A549 (cell line): ENCODE measurements at regions not wholly inside any gene's neighbourhood (a gene's known extent, or its start where the extent isn't known, plus 50 kb on each side); places are given as distances from the start of the nearest gene placed in this dataset.

Experiments
- CEBPB ChIP-seq, 2 experiments: fragments of >200 bp in 1 of 2; sonication (Bioruptor Twin) in 1 of 2; formaldehyde crosslinking in 1 of 2; IDR thresholded peaks; 2 replicates each; pipeline ENCODE4 v1.6.1; 2012 to 2016
- CHD2 ChIP-seq: fragments of 150-350 bp; IDR thresholded peaks from 2 replicates; pipeline ENCODE4 v1.6.1; 2014; ENCODE audit warnings: low read length; ENCODE audit not compliant: partially characterized antibody
- EP300 ChIP-seq, 2 experiments: fragments of >200 bp; sonication (Bioruptor Twin); formaldehyde crosslinking; IDR thresholded peaks; 2 replicates in 1 of 2; 3 replicates in 1 of 2; pipeline ENCODE4 v1.6.1; 2016 to 2017
- MYC ChIP-seq: IDR thresholded peaks from 2 replicates; pipeline ENCODE4 v1.6.1; 2012; ENCODE audit warnings: mild to moderate bottlenecking, inconsistent platforms, low read length, improper control_type of control experiment, borderline replicate concordance
- POLR2A ChIP-seq: IDR thresholded peaks from 2 replicates; pipeline ENCODE4 v1.6.1; 2012; ENCODE audit warnings: mild to moderate bottlenecking, low read length
- RFX5 ChIP-seq: fragments of 450-650 bp; IDR thresholded peaks from 2 replicates; pipeline ENCODE4 v1.7.1; 2014; ENCODE audit warnings: antibody characterized with exemption, mild to moderate bottlenecking, moderate library complexity
- TF ChIP-seq, protein P1 (sequence below): fragments of >200 bp; sonication (Bioruptor Twin); formaldehyde crosslinking; IDR thresholded peaks from 3 replicates; pipeline ENCODE4 v1.5.1; 2016
- TF ChIP-seq, protein P2 (sequence below): fragments of 450-650 bp; IDR thresholded peaks from 2 replicates; pipeline ENCODE4 v1.6.1; 2014; ENCODE audit warnings: antibody characterized with exemption
- TF ChIP-seq, protein P3 (sequence below): IDR thresholded peaks from 2 replicates; pipeline ENCODE4 v1.6.1; 2012
- TF ChIP-seq, protein P4 (sequence below): fragments of 250-450 bp; sonication (Bioruptor Pico); IDR thresholded peaks from 2 replicates; pipeline ENCODE4 v1.5.0; 2020; ENCODE audit warnings: low read depth, mild to moderate bottlenecking, moderate library complexity
- TF ChIP-seq, protein P5 (sequence below): fragments of 200-600 bp; sonication (generic); IDR thresholded peaks from 2 replicates; pipeline ENCODE4 v1.6.1; 2016; ENCODE audit warnings: antibody characterized with exemption, mild to moderate bottlenecking, moderate library complexity

DNA sequence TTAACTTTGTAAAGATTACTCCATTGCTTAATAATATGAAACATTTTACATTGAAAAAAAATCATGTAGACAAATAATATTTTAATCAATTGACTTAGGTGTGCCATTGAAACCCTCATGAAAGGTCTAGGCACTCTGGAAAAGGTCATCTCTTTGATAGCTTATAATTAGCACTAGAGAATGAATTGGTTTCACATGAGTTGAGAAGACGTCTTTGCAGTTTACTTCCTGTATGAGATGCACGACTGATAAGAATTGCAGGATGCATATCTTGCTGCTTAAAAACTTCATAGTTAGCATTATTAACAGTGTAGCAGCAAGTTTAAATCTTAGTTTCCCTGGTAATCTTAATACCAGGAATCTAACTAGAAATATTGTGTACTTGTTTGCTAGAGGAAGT lies 614.2 kb upstream of the COBL start:
- TF ChIP-seq, protein P1, sequence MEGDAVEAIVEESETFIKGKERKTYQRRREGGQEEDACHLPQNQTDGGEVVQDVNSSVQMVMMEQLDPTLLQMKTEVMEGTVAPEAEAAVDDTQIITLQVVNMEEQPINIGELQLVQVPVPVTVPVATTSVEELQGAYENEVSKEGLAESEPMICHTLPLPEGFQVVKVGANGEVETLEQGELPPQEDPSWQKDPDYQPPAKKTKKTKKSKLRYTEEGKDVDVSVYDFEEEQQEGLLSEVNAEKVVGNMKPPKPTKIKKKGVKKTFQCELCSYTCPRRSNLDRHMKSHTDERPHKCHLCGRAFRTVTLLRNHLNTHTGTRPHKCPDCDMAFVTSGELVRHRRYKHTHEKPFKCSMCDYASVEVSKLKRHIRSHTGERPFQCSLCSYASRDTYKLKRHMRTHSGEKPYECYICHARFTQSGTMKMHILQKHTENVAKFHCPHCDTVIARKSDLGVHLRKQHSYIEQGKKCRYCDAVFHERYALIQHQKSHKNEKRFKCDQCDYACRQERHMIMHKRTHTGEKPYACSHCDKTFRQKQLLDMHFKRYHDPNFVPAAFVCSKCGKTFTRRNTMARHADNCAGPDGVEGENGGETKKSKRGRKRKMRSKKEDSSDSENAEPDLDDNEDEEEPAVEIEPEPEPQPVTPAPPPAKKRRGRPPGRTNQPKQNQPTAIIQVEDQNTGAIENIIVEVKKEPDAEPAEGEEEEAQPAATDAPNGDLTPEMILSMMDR: no peak
- TF ChIP-seq RFX5: no peak
- no peak for TF ChIP-seq EP300 (IDR thresholded peaks at IDR 0.05)
- TF ChIP-seq, protein P2, sequence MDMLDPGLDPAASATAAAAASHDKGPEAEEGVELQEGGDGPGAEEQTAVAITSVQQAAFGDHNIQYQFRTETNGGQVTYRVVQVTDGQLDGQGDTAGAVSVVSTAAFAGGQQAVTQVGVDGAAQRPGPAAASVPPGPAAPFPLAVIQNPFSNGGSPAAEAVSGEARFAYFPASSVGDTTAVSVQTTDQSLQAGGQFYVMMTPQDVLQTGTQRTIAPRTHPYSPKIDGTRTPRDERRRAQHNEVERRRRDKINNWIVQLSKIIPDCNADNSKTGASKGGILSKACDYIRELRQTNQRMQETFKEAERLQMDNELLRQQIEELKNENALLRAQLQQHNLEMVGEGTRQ: no peak
- TF ChIP-seq MYC: no peak
- TF ChIP-seq, protein P3, sequence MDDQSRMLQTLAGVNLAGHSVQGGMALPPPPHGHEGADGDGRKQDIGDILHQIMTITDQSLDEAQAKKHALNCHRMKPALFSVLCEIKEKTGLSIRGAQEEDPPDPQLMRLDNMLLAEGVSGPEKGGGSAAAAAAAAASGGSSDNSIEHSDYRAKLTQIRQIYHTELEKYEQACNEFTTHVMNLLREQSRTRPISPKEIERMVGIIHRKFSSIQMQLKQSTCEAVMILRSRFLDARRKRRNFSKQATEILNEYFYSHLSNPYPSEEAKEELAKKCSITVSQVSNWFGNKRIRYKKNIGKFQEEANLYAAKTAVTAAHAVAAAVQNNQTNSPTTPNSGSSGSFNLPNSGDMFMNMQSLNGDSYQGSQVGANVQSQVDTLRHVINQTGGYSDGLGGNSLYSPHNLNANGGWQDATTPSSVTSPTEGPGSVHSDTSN: no peak
- TF ChIP-seq POLR2A: no peak
- TF ChIP-seq CHD2: no peak
- TF ChIP-seq, protein P4, sequence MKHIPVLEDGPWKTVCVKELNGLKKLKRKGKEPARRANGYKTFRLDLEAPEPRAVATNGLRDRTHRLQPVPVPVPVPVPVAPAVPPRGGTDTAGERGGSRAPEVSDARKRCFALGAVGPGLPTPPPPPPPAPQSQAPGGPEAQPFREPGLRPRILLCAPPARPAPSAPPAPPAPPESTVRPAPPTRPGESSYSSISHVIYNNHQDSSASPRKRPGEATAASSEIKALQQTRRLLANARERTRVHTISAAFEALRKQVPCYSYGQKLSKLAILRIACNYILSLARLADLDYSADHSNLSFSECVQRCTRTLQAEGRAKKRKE (CRISPR knock-in tag): no peak
- TF ChIP-seq CEBPB (IDR thresholded peaks at IDR 0.05): no peak
- TF ChIP-seq, protein P5, sequence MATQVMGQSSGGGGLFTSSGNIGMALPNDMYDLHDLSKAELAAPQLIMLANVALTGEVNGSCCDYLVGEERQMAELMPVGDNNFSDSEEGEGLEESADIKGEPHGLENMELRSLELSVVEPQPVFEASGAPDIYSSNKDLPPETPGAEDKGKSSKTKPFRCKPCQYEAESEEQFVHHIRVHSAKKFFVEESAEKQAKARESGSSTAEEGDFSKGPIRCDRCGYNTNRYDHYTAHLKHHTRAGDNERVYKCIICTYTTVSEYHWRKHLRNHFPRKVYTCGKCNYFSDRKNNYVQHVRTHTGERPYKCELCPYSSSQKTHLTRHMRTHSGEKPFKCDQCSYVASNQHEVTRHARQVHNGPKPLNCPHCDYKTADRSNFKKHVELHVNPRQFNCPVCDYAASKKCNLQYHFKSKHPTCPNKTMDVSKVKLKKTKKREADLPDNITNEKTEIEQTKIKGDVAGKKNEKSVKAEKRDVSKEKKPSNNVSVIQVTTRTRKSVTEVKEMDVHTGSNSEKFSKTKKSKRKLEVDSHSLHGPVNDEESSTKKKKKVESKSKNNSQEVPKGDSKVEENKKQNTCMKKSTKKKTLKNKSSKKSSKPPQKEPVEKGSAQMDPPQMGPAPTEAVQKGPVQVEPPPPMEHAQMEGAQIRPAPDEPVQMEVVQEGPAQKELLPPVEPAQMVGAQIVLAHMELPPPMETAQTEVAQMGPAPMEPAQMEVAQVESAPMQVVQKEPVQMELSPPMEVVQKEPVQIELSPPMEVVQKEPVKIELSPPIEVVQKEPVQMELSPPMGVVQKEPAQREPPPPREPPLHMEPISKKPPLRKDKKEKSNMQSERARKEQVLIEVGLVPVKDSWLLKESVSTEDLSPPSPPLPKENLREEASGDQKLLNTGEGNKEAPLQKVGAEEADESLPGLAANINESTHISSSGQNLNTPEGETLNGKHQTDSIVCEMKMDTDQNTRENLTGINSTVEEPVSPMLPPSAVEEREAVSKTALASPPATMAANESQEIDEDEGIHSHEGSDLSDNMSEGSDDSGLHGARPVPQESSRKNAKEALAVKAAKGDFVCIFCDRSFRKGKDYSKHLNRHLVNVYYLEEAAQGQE: no peak
